HL-60 (cell line): ENCODE measurements at regions not wholly inside any gene's neighbourhood (a gene's known extent, or its start where the extent isn't known, plus 50 kb on each side); places are given as distances from the start of the nearest gene placed in this dataset.

Experiments
- CTCF ChIP-seq: IDR thresholded peaks from one replicate; pipeline ENCODE4 v1.5.1; 2011; ENCODE audit warnings: low read length, control low read depth, inconsistent platforms; ENCODE audit not compliant: insufficient read depth
- POLR2AphosphoS5 ChIP-seq: IDR thresholded peaks from 2 replicates; pipeline ENCODE4 v1.6.1; 2012; ENCODE audit warnings: low read depth
- REST ChIP-seq: IDR thresholded peaks from 2 replicates; pipeline ENCODE4 v1.6.1; 2012; ENCODE audit warnings: low read depth; ENCODE audit not compliant: insufficient replicate concordance
- SPI1 ChIP-seq: IDR thresholded peaks from 2 replicates; pipeline ENCODE4 v1.6.1; 2012; ENCODE audit warnings: low read depth, mild to moderate bottlenecking, borderline replicate concordance

- no peak for TF ChIP-seq CTCF
- TF ChIP-seq POLR2AphosphoS5, result no peak
- TF ChIP-seq REST, result no peak
- no peak for TF ChIP-seq SPI1
Measured at GRCh38 chr3:30471796-30472489, 134.5 kb upstream of the TGFBR2 start.
